GM21717 (cell line): ENCODE measurements at regions not wholly inside any gene's neighbourhood (a gene's known extent, or its start where the extent isn't known, plus 50 kb on each side); places are given as distances from the start of the nearest gene placed in this dataset.

ENCODE experiments used
- ATAC-seq: cut with Tn5 transposase; IDR thresholded peaks from one replicate; pipeline ENCODE4 v1.9.1; 2021; ENCODE audit warnings: mild to moderate bottlenecking, moderate library complexity; ENCODE audit not compliant: unreplicated experiment

DNA sequence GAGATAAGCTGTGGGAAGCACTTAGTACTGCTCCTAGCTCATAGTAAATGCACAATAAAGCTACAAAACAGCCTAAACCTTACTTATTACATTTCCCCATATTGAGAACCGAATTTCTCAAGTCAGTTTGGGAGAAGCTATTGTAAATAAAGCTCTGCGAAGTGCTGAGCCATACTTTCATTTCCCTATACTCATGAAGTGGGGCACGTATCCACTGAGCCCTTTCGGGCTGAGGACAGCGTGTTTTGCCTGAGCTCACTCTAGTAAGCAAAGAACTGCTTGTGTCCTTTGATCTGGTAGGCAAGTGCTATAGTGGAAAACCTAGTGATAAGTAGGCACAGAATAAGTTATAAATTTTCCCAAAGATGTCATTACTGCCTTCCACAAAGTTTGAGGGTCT lies 165.0 kb downstream of the RSL24D1 start:
- no peak for ATAC-seq

DNA sequence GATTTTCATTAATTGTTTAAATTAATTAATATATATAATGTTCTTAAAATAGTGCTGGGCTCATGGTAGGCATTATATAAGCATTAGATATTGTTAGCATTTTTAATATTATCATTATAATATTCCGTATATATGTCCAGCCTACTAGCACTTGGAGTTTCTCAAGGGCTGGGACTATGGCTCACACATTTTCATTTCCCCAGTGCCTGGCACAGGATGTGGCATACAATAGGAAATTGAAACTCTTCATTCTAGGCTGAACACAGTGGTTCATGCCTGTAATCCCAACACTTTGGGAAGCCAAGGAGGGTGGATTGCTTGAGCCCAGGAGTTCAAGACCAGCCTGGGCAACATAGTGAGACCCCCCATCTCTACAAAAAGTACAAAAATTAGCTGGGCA lies 170.4 kb downstream of the RSL24D1 start:
- ATAC-seq = no peak

DNA sequence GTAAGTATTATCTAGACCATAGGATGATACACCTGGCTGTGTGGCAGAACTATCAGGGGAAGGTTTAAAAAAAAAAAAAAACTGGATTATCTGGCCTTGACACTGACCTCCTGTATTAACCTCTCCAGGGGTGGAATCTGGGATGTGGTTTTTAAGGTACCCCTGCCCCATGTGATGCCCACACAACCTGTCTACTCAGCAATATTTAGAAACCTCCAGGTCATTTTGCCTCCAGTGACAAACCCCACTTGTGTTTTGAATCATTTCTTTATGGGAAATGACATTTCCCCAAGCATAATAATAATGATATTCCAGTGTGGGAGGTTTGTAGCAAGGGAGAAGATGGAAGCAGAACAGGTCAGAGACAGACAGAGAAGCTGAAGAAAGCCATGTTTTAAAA lies 179.1 kb downstream of the RSL24D1 start:
- ATAC-seq = no peak

DNA sequence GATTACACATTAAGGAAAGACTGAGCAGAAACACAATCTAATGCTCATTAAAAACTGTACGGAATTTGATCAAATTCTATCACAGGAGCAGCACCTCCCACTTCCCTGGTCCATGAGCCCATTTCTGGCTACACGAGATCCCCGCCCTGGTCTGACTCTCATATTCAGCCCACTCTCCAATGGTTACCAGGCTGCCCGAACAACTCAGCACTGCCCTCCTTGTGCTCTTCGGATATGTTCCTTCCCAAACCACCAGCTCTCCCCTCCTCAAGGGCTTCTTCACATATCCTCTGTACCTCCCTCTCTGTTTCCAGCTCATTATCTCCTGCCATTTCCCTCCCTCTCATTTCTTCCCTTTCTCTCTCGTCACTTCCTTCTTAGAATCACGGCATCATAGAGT lies 180.5 kb downstream of the RSL24D1 start:
- ATAC-seq = no peak

DNA sequence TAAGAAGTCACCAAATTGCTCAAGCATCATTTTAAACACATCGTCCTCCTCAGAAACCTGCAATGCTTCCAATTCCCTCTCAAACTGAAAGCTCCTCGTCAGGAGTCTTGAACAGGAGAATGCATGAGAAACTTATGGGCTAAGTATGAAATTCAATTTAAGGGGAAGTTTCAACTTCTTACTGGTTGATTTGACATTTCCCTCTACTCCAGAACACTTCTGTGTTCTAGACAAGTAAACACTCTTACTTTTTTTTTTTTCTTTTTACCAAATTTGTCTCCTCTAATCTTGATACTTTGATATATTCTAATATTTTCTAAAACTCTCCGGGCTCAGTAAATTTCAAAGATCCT lies 181.7 kb downstream of the RSL24D1 start:
- ATAC-seq = no peak

DNA sequence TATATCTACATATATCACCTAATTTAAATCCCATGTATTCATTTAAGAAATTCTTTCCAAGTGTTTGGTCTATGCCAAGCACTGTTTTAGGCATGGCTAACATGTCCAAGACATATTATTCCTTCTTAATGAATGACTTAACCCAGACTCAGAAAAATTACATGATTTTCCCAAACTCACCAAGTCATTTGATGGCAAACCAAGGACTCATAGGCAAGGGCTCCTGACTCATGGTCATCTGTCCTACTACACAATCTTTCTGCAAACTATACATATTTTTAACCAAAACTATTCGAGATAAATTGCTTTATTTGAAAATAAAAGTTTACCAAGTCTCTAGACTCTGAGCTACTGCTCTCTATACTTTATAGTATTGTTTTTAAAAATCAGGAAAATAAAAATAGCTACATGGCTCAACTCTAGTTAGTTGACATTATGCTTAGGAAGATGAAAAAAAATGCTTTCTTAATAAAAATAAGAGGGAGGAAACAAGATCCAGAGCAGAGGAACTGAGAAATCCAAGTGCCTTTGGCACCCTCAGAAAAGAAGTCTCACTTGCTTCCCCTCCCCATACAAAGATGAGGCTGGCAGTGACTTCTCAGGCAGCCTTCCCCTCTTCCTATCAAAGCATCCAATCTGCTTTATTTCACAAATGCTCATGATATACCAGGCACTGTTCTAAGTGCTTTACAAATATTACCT lies 182.2 kb downstream of the RSL24D1 start:
- ATAC-seq = no peak

DNA sequence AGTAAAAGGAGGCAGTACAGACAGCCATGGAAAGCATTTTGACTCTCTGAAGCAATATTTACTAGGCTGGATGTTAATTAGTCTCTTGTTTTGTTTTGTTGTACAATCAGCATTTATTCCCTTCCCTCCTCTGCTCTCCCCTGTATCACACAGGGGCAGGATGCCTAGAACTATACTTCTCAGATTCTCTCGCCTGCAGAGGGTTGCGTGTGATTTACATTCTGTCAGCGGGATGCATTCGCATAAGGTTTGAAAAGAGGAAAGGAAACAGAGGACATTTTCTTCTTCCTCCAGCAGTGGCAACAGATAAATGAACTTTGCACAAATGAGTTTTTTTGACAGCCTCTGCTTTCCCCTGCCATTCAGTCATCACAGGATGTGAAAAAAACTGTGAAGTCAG lies 188.3 kb downstream of the RSL24D1 start:
- no peak for ATAC-seq

DNA sequence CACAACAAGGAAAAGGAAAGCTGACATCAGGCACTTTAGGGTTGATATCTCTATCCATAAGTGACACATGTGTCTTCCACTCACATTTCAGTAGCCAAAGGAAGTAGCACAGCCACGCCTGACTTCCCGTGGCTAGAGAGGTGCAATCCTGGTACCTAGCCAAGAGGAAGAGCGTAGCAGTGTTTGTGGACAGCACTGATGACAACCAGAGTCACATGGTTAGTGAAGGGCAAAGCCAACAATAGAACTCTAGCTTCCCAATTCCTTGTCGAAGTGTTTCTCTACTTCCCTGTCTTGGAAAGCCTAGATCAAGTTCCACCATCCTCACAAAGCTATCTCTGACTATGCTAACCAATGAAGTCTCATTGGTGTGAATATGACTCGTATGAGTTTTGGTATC lies 189.2 kb downstream of the RSL24D1 start:
- ATAC-seq = no peak

DNA sequence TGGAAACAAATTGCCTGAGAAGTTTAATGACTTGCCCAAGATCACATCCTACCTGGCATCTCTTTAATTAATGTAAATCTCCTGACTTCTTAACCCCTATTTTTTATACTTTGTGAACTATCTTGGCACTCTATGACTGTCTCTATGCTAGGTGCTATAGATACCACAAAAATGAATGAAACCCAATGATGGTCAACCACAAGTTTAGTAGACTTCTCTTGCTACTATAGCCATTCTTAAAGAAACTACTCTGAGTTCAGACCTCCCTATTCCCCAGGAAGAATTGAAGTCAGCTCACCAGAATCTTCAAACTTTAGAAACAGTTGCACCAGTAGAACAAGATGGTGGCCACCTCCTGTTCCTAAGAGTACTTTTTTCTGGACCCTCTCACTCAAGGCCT lies 191.1 kb downstream of the RSL24D1 start:
- ATAC-seq = no peak

DNA sequence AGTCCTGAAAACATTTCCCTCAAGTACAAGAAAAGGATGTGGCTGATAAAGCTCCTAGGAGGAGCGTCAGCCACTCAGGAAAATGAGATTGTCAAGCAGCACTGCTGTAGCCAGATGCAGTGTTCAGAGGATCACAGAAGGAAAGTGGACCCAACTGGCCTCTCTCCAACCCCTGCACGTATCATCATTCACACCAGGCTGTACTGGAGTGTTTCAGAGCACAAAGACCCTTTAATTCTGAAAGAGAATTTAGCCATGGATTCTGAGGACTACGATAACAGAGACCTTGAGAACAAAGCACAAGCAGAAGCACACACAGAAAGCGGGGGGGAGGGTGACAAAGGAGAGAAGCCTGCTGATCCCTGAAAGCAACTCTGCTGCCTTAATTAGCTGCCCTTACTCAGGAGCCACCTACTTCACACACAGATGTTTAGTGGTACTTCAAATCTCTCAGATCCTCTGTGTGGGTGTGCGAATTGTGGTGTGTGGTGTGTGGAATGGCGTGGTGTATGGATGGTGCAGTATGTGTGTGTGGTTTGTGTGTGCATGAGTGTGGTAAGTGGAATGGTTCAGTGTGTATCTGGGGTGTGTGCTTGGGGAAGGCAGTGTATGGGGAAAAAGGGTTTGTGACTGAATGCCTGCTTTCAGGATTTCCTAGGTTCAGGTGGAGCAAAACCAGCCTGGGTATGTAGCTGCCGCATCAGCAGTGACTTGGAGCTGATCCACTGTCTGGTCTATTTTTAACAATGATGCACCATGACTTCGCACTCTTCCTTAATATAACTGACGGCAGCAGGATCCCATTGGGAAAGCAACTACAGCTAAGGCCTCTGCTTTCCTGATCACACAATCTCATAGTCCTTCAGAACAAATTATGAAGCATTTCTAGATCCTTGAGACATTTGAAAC lies 192.5 kb downstream of the RSL24D1 start:
- no peak for ATAC-seq

DNA sequence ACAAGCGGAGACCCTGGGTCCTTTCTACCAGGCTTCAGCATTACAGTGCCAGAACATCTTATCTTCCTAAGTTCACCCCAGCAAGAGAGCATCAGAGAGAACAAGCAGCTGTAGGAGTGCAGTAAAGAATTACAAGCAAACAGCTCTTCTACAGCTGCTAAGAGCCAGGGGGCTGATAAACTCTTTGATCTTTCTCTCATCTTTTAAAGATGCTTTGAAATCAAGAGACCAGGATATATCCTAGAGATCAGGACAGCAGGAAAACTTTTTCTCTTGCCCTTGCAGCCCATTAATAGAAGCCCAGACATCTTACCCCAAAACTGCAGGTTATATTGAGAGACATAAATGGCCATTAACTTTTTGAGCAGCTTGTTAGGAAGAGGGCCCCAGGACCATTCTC lies 198.1 kb downstream of the RSL24D1 start:
- no peak for ATAC-seq

DNA sequence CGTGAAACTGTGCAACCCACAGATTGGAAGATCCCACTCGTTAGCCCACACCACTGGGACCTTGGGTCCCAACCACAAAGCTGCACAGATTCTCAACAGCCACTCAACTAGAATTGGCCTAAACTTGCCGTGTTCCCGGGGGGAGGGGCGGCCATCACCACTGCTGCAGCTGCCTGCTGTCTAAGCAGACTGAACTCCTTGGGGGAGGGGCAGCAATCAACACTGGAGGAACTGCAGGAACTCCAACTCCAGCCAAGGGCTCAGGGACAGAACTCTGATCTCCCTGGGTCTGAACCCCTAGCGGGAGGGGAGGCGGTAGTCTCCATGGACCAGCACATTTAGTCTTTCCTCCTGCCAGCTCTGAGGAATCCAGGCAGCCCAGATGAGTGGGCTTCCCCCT lies 205.9 kb downstream of the RSL24D1 start:
- no peak for ATAC-seq

DNA sequence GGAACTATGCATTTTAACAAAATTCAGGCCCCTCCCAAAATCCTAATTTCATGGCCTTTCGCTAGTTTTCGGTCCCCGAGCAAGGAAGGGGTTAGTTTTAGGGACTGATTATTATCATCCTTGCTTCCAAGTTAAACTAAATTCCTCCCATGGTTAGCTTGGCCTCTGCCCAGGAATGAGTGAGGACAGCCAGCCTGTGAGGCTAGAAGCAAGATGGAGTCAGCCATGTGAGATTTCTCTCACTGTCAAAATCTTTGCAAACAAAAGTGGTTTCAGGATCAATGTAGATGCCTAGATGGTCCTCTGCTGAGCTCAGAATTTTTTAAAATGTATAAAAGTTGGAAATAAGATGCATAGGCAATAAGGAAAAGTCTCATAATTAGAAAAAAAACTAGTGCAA lies 208.9 kb downstream of the RSL24D1 start:
- ATAC-seq = no peak

DNA sequence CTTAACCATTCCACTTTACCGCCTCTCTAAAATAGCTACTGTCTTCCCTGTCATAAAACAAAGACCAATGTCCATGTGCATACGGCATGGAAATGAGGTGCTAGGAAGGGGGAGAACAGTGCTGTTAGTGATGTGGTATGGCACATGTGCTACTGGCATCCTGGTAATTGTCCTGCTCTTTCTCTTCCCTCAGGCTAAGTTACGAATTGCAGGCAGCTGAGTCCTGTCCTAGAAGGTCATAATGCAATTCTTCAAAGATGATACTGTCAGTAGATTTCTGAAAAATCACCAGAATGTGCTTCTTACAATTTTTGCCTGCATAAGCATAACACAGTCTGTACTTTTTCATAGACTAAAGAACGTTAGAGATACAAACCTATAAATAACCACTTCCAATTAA lies 216.8 kb downstream of the RSL24D1 start:
- no peak for ATAC-seq

DNA sequence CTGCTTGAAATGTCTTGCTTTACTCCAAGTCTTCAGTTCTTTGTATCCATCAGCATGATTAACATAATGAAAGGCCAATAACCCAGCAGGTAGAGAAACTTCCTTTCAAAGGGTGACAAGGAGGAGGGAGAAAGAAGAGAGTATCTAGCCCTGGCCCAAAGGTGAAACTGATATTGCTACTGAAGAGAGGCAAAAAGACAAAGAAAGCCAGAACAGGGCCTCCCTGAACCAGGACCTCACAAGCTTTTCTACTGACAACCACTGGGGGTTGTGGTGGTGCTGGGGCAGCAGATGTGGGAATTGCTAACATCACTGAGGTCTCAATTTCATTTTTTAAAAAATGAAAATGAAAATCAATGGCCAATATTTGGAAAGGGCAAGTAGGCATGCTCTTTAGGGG lies 234.1 kb downstream of the RSL24D1 start:
- ATAC-seq = no peak

DNA sequence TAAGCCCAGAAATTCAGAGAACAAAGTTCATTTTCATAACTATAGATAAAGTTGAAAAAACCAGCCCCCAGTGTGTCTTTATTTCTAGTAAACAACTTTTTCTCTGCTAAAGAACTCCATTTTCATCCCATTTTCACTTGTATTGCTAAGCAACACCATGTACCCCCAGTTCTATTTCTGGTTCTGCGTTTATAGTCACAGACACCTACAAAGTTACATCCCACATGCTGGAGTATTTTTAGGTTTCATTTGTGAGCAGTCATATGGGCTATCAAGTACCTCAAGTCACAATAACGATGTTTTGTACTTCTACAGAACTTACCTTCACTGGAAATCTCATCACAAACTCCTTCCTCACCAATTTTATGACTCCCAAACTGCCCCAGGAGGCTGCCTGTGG lies 236.5 kb downstream of the RSL24D1 start:
- no peak for ATAC-seq

DNA sequence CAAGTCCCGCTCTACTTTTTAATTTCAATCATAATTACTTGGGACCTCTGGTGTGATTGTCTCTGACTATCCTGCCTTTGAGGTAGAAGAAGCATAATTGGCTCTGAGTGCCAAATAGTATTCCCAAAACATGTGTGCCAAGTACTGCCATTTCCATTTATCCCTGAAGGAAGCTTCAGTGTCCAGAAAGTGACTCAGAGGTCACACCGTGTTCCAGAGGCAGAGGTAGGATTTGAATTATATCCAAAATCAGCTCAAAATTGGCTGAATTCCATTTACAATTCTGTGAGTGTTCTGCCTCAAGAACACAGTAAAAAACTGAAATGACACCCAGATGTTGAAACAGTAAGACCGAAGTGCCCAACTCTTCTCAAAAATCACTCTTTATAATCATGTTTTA lies 255.3 kb downstream of the RSL24D1 start:
- ATAC-seq = no peak

DNA sequence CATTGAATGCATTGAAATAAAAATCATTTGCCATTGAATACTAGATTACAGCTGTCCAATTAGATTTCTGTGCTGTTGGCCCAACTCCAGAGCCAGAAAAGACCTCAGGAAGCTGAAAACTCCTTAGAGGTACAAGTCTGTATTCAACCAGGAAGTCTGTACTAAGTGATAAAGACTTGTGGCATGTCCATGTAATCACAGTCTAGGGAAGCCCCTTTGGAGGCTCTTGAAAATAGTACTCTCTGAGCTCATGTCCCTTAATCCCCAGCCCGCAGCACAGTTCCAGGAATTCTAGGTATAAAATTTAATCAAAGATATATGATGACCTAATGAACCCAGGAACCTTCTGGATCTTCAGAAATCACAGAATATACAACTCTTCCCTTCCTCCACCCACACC lies 279.4 kb downstream of the RSL24D1 start:
- no peak for ATAC-seq

DNA sequence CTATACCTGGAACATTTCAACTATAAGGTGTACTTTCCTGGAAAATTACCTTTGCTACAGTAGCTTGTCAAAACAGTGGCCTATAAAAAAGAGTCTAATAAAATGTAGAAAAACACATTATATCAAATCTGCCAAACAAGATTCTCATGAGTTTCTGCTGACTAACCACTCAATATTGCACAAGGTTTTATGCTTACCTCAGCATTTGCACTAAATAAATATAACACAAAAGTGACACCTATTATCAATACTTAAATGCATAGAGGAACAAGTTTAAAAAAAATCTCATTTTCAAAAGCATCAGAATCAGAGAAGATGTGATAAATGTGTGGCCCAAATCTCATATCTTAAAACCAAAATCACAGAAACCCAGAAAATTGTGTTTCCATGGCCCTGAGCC lies 281.4 kb downstream of the RSL24D1 start:
- no peak for ATAC-seq

DNA sequence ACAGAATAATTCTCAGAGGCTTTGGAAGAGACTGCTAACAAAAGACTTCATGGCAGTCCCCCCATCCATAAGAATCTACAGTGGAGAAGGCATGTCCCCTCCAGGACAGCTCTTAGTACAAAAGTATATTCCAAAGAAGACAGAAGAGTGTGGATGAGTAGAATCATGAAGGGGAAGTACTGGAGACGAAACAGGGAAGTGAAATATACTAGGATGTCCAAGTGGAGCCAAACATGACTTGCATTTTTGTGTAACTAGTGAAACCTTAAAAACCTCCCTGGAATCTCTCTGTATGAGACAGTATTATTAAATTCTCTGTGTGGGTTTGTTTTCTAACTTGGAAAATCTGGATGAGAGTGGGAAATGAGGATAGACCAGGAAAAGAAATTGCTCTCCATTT lies 312.4 kb downstream of the RSL24D1 start:
- no peak for ATAC-seq

DNA sequence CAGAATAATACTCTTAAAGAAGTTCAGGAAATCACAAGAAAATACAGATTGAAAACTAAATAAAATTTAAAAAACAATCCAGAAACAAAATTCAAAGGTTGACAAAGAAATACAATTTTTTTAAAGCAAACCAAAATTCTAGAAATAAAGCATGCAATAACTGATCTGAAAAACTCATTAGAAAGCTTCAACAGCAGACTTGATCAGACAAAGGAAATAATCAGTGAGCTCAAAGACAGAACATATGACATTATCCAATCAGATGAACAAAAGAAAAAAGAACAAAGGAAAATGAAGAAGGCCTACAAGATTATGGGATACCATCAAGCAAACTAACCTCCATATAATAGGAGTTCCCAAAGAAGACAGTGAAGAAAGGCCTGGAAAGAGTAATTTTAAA lies 336.8 kb downstream of the RSL24D1 start:
- no peak for ATAC-seq

DNA sequence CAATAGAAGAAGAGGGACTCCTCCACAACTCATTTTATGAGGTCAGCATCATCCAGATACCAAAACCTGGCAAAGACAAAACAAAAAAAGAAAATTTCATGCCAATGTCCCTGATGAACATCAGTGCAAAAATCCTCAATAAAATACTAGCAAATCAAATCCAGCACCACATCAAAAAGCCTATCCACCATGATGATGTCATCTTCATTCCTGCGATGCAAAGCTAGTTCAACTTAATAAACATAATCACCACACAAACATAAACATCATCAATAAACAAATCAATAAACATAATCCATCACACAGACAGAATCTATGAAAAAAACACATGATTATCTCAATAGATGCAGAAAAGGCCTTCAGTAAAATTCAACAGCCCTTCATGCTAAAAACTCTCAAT lies 342.1 kb downstream of the RSL24D1 start:
- no peak for ATAC-seq

DNA sequence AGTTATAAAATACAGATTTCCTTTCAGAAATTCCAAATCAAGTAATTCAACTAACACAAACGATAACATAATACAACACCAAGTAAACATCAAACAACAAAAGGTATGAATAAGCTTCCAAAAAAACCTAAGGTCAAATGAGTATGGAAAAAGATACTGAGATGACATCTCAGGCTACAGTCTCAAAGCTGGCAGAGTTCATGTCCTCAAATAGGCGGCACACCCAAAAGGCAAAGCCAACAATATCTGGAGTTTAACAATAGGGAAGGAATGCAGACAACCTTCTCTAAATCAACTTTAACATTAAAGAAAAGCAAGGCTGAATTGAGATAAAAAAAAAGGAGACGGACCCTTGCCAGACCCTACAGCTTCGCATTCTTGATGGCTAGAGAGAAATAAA lies 346.6 kb downstream of the RSL24D1 start:
- ATAC-seq = no peak
